Gastrocnemius medialis (tissue), 4 donors: ENCODE measurements at regions not wholly inside any gene's neighbourhood (a gene's known extent, or its start where the extent isn't known, plus 50 kb on each side); places are given as distances from the start of the nearest gene placed in this dataset.

Experiments used
- ATAC-seq, 2 donors: fragments of 150-250 bp; one replicate each; pipeline ENCODE4 v1.9.1; 2016
- DNase-seq, 2 donors: peaks; one replicate each; pipeline ENCODE4 v3.0.0-alpha.2; 2019
- H3K27ac ChIP-seq, 4 donors: fragments of 200-600 bp; sonication (generic); 1 replicate in 1 of 4; 2 replicates in 3 of 4; pipeline ENCODE4 v1.5.1; 2016 to 2018; ENCODE audit warnings: mild to moderate bottlenecking in 2 of 4, moderate library complexity in 1 of 4
- H3K27me3 ChIP-seq, 3 donors: fragments of 200-600 bp; sonication (generic) in 2 of 3; 1 replicate in 1 of 3; 2 replicates in 2 of 3; pipeline versions ENCODE4 v1.5.1 to v1.6.0; 2016 to 2019; ENCODE audit warnings: mild to moderate bottlenecking in 1 of 3, moderate library complexity in 1 of 3
- H3K36me3 ChIP-seq, 2 donors: fragments of 200-600 bp; sonication (generic) in 1 of 2; one replicate each; pipeline ENCODE4 v1.5.1; 2017 to 2018
- H3K4me1 ChIP-seq, 2 donors: fragments of 200-600 bp; sonication (generic) in 1 of 2; one replicate each; pipeline ENCODE4 v1.5.1; 2016 to 2017; ENCODE audit warnings: mild to moderate bottlenecking in 2 of 2
- H3K4me3 ChIP-seq, 4 donors: fragments of 200-600 bp; sonication (generic) in 3 of 4; 1 replicate in 1 of 4; 2 replicates in 3 of 4; pipeline ENCODE4 v1.5.1; 2016 to 2019; ENCODE audit warnings: mild to moderate bottlenecking in 2 of 4
- H3K9me3 ChIP-seq, 3 donors: fragments of 200-600 bp; sonication (generic) in 2 of 3; 1 replicate in 1 of 3; 2 replicates in 2 of 3; pipeline ENCODE4 v1.5.1; 2016 to 2019
- POLR2A ChIP-seq, 2 donors: fragments of 450-650 bp; IDR thresholded peaks; one replicate each; pipeline ENCODE4 v1.6.1; 2017; ENCODE audit warnings: antibody characterized with exemption in 2 of 2, mild to moderate bottlenecking in 2 of 2, moderate library complexity in 2 of 2
- in situ Hi-C, 4 donors: fragments of 200-750 bp; cut with MboI; loops; one replicate each; pipeline versions ENCODE4 v1.15.0 to v1.8.0; 2017; ENCODE audit warnings: low sequenced_read_pairs in 4 of 4
- intact Hi-C: fragments of 100-400 bp; cut with DNase I; formaldehyde crosslinking; loops from one replicate; pipeline ENCODE4 v1.15.1; 2023; ENCODE audit warnings: low total_unique reads
- TF ChIP-seq, protein P1 (sequence below), 5 experiments: fragments of 450-650 bp in 3 of 5; fragments of 200-600 bp in 2 of 5; sonication (generic) in 2 of 5; IDR thresholded peaks in 4 of 5; conservative IDR thresholded peaks in 1 of 5; 1 replicate in 4 of 5; 2 replicates in 1 of 5; pipeline ENCODE4 v1.5.1; 2016 to 2019; ENCODE audit warnings: antibody characterized with exemption in 5 of 5, mild to moderate bottlenecking in 3 of 5, moderate library complexity in 3 of 5

DNA sequence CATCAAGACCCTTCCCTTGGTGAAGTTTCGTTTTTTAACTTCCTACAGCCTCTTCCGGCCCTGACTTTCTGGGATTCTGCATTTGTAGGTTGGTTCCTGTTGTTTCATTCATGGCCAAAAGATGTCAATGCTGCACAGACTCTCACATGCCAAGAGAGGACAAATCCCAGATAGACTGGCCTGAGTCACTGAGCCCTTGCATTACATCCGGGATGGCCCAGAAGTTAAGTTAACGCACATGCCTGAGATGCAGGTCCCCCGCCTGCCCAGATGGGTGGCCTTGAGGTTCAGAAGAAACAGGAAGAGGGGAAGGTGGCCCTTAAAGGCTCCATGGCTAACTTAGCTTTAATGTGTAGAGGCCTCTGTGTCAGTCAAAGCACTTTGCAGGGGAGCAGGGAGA is 51.6 kb upstream of the SRGAP3 start:
- Histone ChIP-seq H3K27ac (no peak overlapping the region), H3K27me3 (no peaks in the 10 kb centered on the region), H3K9me3 (no peaks in the 10 kb centered on the region), H3K4me1 (peaks cover 0 to 2% of the 10 kb centered on the region in 2 donors), H3K4me3 (no peak overlapping the region), H3K36me3 (no peaks in the 10 kb centered on the region)
- DNase-seq: no peak
- intact Hi-C loops: loop anchor here (5.0 kb wide), 2 partner anchors 194 to 234 kb away; no protein-coding TSS in a partner anchor
- TF ChIP-seq, protein P1, sequence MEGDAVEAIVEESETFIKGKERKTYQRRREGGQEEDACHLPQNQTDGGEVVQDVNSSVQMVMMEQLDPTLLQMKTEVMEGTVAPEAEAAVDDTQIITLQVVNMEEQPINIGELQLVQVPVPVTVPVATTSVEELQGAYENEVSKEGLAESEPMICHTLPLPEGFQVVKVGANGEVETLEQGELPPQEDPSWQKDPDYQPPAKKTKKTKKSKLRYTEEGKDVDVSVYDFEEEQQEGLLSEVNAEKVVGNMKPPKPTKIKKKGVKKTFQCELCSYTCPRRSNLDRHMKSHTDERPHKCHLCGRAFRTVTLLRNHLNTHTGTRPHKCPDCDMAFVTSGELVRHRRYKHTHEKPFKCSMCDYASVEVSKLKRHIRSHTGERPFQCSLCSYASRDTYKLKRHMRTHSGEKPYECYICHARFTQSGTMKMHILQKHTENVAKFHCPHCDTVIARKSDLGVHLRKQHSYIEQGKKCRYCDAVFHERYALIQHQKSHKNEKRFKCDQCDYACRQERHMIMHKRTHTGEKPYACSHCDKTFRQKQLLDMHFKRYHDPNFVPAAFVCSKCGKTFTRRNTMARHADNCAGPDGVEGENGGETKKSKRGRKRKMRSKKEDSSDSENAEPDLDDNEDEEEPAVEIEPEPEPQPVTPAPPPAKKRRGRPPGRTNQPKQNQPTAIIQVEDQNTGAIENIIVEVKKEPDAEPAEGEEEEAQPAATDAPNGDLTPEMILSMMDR (IDR thresholded peaks at IDR 0.05 in 4 of 5, conservative IDR thresholded peaks at IDR 0.05 in 1 of 5): no peak
- TF ChIP-seq POLR2A (IDR thresholded peaks at IDR 0.05): no peak
- in situ Hi-C loops: loop anchor here in 3 of 4 donors (5.0 kb wide), 1 partner anchor 329 kb away; no protein-coding TSS in a partner anchor
- ATAC-seq: no peak

DNA sequence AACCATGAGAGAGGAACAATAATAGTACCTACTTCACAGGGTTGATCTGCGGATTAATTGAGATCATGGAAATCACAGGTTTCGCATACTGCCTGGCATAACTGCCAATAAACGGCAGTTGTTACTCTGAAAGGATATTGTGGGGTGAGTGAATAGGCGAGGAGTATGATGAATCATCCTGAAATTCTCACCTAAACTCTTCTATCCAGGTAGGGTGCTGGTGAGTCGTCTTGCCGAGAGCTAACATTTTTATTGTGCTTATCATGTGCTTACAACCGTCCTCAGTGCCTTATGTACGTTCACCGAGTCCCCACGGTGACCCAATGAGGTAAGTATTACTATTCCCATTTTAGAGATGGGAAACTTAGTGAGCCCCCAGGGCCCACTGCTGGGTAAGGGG is 52.4 kb upstream of the SRGAP3 start:
- intact Hi-C loops: loop anchor here (1.0 to 5.0 kb wide), 4 partner anchors 194 to 330 kb away; no protein-coding TSS in a partner anchor
- in situ Hi-C loops: loop anchor here in 3 of 4 donors (5.0 kb wide), 1 partner anchor 329 kb away; no protein-coding TSS in a partner anchor
- ATAC-seq: no peak

DNA sequence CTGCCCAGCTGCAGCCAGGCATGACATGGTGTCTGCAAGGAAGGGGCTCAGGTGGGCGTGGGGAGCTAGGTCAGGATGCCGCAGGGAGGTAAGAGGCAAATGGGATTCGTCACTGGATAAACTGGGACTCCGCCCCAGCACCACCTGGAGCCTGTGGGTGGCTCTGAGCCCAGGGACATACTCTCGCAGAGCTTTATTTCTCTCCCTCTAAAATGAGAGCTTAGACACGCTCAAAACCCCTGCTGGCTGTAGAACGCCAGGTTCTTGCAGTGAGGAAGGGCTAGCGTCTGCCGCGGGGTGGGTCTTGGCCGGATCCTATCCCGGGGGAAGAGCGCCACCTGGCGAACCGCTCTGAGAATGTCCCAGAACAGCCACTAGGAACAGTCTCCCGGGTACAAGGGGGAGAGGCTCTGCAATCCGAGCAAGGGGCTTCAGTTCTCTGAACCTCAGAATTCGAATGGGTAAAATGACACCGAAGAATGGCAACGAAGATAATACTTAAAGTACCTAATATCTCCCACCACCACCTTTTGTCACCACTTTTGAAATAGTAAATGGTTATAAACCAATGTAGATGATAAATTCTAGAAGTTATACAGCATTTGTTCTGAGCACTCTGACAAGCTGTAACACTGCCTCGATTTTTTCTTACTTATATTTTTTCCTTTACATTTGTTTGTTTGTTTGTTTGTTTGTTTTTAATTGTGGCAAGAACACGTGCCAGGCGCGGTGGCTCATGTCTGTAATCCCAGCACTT is 53.2 kb upstream of the SRGAP3 start:
- DNase-seq (peak; percentile 55 to 61), ATAC-seq (peak; percentile 69 to 97)
- peaks cover 0 to 2% of the 10 kb centered on the region in 2 donors for H3K4me1 ChIP-seq
- H3K4me3 ChIP-seq: peak overlapping the region in 2 of 4 donors; percentile 21 to 33
- TF ChIP-seq, protein P1 (IDR thresholded peaks at IDR 0.05 in 4 of 5, conservative IDR thresholded peaks at IDR 0.05 in 1 of 5): peak; percentile 89 to 94 (median 90)
- TF ChIP-seq POLR2A (IDR thresholded peaks at IDR 0.05): no peak
- no peaks in the 10 kb centered on the region for H3K27me3 ChIP-seq
- intact Hi-C loops: loop anchor here (1.0 to 5.0 kb wide), 4 partner anchors 195 to 331 kb away; no protein-coding TSS in a partner anchor
- in situ Hi-C loops: loop anchor here in 3 of 4 donors (5.0 kb wide), 1 partner anchor 330 kb away; no protein-coding TSS in a partner anchor
- no peaks in the 10 kb centered on the region for H3K9me3 ChIP-seq
- H3K36me3 ChIP-seq: no peaks in the 10 kb centered on the region
- no peak overlapping the region for H3K27ac ChIP-seq

More for the DNA sequence above, 52.4 kb upstream of the SRGAP3 start:
- Histone ChIP-seq H3K9me3 (no peaks in the 10 kb centered on the region), H3K27ac (no peak overlapping the region), H3K27me3 (no peaks in the 10 kb centered on the region), H3K36me3 (no peaks in the 10 kb centered on the region), H3K4me3 (no peak overlapping the region), H3K4me1 (peaks cover 0 to 2% of the 10 kb centered on the region in 2 donors)
- DNase-seq: no peak
- TF ChIP-seq, protein P1 (IDR thresholded peaks at IDR 0.05 in 4 of 5, conservative IDR thresholded peaks at IDR 0.05 in 1 of 5): no peak
- TF ChIP-seq POLR2A (IDR thresholded peaks at IDR 0.05): no peak

DNA sequence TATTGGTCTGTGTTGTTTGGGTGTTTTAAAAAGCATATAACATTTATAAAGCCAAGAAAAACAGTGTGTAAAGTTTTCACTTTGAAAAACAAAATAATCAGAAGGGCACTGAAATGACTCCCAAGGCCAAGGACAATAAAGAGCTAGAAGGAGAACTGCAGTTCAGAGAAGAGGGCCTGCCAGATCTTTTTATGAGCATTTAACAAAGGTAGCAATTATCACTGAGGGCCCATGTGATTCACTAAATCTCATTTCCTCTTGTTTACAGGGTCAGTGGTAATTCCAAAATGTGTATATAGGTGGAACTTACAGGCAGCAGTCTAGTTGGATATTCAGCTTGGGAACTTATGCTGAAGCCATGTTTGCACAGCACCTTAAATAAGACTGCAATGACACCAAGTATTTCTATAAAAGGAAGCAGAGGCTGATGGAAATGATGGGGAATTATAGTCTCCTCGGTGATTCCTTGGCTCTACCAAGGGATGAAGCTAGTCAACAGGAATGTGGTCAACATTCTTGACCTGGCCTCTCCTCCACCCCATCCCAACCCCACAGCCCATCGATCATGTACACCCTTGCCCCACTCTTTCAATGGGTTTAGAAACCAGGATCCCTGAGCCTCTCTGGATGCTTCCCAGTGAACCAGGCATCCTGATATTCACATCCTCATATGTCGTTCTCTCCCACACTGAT is 54.4 kb upstream of the THUMPD3 start:
- no peaks in the 10 kb centered on the region for H3K9me3 ChIP-seq
- H3K4me3 ChIP-seq: no peak overlapping the region
- TF ChIP-seq, protein P1 (IDR thresholded peaks at IDR 0.05 in 4 of 5, conservative IDR thresholded peaks at IDR 0.05 in 1 of 5): no peak
- TF ChIP-seq POLR2A (IDR thresholded peaks at IDR 0.05): no peak
- no peak overlapping the region for H3K27ac ChIP-seq
- H3K36me3 ChIP-seq: no peaks in the 10 kb centered on the region
- H3K27me3 ChIP-seq: no peaks in the 10 kb centered on the region
- in situ Hi-C loops: loop anchor here in 1 of 4 donors (5.0 kb wide), 1 partner anchor 326 kb away; no protein-coding TSS in a partner anchor
- no peak for ATAC-seq
- intact Hi-C loops: no loop called here
- DNase-seq: no peak
- H3K4me1 ChIP-seq: no peaks in the 10 kb centered on the region
